IPS DF 6.9 (cell line): ENCODE measurements at regions not wholly inside any gene's neighbourhood (a gene's known extent, or its start where the extent isn't known, plus 50 kb on each side); places are given as distances from the start of the nearest gene placed in this dataset.

Experiments
- DNase-seq: peaks from one replicate; pipeline ENCODE4 v3.0.0-alpha.2; 2013; ENCODE audit warnings: low read depth, low spot score
- H3K27ac ChIP-seq: one replicate; pipeline ENCODE4 v1.5.1; 2013; ENCODE audit warnings: low read length, control low read depth
- H3K27me3 ChIP-seq: 2 replicates; pipeline ENCODE4 v1.6.1; 2013; ENCODE audit warnings: mild to moderate bottlenecking, low read length; ENCODE audit not compliant: control insufficient read depth, insufficient read depth
- H3K36me3 ChIP-seq: 2 replicates; pipeline ENCODE4 v1.6.1; 2013; ENCODE audit warnings: low read length; ENCODE audit not compliant: control insufficient read depth, insufficient read depth
- H3K4me1 ChIP-seq: 2 replicates; pipeline ENCODE4 v1.6.1; 2013; ENCODE audit warnings: low read length; ENCODE audit not compliant: control insufficient read depth, insufficient read depth
- H3K4me3 ChIP-seq: 2 replicates; pipeline ENCODE4 v1.5.1; 2013; ENCODE audit warnings: mild to moderate bottlenecking, low read length
- H3K9me3 ChIP-seq: 2 replicates; pipeline ENCODE4 v1.6.1; 2013; ENCODE audit warnings: low read length, inconsistent platforms; ENCODE audit not compliant: control insufficient read depth, insufficient read depth
- WGBS: extraction: QIAGEN DNeasy Blood & Tissue Kit; methylation state at CpG from one replicate; pipeline ENCODE4 v1.1.7; 2013; ENCODE audit warnings: mixed read lengths, missing lambda C conversion rate; ENCODE audit not compliant: insufficient read length, insufficient coverage; 5-methylcytosine and 5-hydroxymethylcytosine counted together

DNA sequence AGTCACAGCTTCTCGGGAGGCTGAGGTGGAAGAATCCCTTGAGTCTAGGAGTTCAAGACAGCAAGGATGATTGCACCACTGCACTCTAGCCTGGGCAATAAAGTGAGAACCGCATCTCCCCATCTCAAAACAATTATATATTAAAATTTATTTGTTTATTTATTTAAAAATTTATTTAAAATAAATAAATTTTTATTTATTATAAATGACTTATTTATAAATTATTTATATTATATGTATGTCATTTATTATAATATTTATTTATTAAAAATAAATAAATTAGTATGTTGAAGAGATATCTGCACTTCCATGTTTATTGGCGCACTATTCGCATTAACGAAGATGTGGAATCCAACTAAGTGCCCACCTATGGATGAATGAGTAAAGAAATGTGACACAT, 683.2 kb upstream of the BRINP3 start:
- no peaks in the 10 kb centered on the region for H3K9me3 ChIP-seq
- no peaks in the 10 kb centered on the region for H3K36me3 ChIP-seq
- DNase-seq, result no peak
- WGBS, result no CpG with 5 or more reads among the region's 5 CpGs
- H3K4me1 ChIP-seq, result no peaks in the 10 kb centered on the region
- H3K27me3 ChIP-seq, result no peaks in the 10 kb centered on the region
- no peak overlapping the region for H3K4me3 ChIP-seq
- H3K27ac ChIP-seq, result no peak overlapping the region

DNA sequence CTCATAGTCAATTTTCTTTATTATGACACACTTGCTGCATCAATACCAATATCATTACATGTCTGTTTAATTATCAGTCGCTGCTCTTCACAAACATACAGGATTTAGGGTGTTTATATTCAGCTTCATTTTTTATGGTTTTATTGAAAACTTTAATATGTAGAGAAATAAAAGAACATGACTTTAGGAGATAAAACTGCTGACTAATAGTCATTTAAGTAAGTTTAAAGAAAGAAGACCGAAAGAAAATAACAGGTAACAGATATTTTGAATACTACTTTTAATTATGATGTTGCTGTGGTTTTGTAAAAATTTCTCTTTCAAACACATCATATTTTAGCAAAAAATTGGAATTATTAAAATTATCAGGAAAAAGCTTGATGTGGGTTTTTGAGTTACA, 685.1 kb upstream of the BRINP3 start:
- Histone ChIP-seq H3K4me1 (no peaks in the 10 kb centered on the region), H3K4me3 (no peak overlapping the region), H3K9me3 (no peaks in the 10 kb centered on the region), H3K27me3 (no peaks in the 10 kb centered on the region), H3K36me3 (no peaks in the 10 kb centered on the region), H3K27ac (no peak overlapping the region)
- no CpG with 5 or more reads among the region's 2 CpGs for WGBS
- no peak for DNase-seq

DNA sequence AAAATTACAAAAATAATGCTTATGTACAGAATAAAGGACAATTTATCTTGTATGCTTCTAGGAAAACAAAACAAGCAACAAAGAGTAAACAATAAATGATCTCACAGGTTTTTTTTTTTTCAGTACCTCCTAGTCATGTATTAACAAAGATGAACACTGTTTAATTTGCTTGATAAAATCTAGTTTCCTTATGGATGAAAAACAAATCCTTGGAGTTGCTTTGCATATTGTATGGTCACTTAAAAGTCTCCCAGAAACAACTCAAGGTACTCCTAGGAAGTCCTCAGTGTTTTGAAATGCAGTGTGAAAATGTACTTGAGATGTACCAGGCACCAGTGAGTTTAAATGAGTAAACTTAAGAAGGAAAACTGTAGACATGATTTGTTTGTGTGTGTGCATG, 686.0 kb upstream of the BRINP3 start:
- Histone ChIP-seq H3K4me3 (no peak overlapping the region), H3K9me3 (no peaks in the 10 kb centered on the region), H3K36me3 (no peaks in the 10 kb centered on the region), H3K27ac (no peak overlapping the region), H3K27me3 (no peaks in the 10 kb centered on the region), H3K4me1 (no peaks in the 10 kb centered on the region)
- DNase-seq, result no peak

DNA sequence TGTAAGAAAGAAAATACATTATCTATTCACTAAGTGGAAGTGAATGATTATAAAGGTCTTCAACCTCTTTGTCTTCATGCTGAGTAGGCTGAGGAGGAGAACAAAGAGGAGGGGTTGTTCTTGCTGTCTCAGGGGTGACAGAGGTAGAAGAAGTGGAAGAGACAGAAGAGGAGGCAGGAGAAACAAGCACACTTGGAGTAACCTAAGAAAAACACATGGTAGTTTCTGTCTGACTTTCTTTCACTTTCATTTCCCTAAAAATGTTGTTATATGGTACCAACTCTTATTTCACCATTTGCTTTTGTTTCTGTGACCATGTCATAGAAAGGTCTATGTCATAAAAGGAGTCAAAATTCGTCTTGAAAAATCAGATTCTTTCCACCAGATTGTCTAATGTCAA, 696.6 kb upstream of the BRINP3 start:
- WGBS, result no CpG with 5 or more reads among the region's 1 CpG
- H3K27ac ChIP-seq, result no peak overlapping the region
- no peak overlapping the region for H3K4me3 ChIP-seq
- H3K4me1 ChIP-seq, result no peaks in the 10 kb centered on the region
- no peaks in the 10 kb centered on the region for H3K36me3 ChIP-seq
- H3K27me3 ChIP-seq, result no peaks in the 10 kb centered on the region
- H3K9me3 ChIP-seq, result no peaks in the 10 kb centered on the region
- DNase-seq, result peak; percentile 0

DNA sequence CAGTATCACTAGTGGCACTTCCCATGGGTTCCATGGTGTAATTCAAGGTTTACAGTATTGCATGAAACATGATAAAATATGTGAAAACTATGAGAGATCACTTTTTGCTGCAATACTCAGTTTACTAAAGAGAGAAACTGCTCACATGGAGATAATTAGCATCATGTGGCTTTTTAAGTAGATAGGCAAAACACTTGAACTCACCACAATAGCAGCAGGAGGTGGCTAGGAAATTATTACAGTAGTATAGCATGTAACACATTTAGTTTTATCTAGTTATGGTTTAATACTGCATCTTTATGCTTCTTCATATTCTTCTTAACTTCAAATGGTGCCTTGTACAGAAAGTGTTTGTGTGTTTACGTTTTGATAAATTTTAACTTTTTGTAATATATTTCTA, 698.5 kb upstream of the BRINP3 start:
- no peak overlapping the region for H3K27ac ChIP-seq
- H3K27me3 ChIP-seq, result no peaks in the 10 kb centered on the region
- no peak overlapping the region for H3K4me3 ChIP-seq
- H3K9me3 ChIP-seq, result no peaks in the 10 kb centered on the region
- DNase-seq, result no peak
- WGBS, result no CpG with 5 or more reads among the region's 1 CpG
- no peaks in the 10 kb centered on the region for H3K4me1 ChIP-seq
- H3K36me3 ChIP-seq, result no peaks in the 10 kb centered on the region

DNA sequence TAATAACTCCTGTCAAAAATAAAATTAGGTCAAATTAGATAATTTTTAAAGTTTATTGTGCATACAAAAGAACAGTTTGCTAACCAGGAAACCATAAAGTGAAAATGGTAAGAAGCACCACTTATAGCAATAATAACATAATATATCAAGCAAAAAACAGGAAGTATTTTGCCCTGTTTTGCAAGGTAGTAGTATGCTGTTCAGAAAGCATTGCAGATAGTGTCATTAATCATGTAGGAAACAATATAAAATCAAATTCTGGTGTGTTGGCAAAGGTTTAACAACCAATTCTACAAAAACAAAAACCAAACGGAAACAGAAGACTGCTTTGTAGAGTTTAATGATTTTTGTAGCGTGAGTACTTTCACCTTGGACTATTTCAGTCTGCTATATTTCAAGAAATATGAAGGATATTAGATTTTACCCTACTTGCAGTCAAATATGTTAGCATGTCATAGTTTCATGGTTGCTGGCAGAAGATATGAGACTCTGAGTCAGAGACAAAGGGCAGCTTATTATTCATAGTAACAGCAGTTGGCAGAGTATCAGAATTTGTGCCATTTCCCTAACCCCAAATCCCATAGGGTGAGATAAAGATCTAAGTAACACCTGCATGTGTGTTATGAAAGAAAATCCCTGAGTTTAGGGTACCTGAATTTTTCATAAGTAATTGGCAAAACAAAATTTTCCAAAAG, 729.0 kb upstream of the BRINP3 start:
- Histone ChIP-seq H3K4me1 (no peaks in the 10 kb centered on the region), H3K9me3 (no peaks in the 10 kb centered on the region), H3K27me3 (no peaks in the 10 kb centered on the region), H3K27ac (no peak overlapping the region), H3K4me3 (no peak overlapping the region), H3K36me3 (no peaks in the 10 kb centered on the region)
- no peak for DNase-seq
- no CpG with 5 or more reads among the region's 2 CpGs for WGBS

DNA sequence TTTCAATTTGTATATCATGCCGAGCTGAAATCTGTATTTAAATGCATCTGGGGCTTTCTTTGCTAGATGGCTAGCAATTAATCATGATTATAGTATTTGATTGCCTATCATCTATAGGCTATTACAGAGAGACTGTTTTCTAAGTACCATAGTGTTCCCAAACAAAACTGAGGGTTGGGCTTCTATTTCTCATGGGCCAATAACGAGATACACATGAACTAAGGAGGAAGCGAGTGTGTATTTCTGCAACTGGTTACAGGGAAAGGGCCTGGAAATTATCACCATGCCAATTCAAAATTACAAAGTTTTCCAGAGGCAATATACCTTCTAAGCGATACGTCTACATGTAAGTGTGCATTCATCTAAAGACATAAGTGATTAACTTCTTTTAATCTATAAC, 744.5 kb upstream of the BRINP3 start:
- H3K36me3 ChIP-seq, result no peaks in the 10 kb centered on the region
- H3K27me3 ChIP-seq, result no peaks in the 10 kb centered on the region
- no peak for DNase-seq
- no peaks in the 10 kb centered on the region for H3K4me1 ChIP-seq
- H3K4me3 ChIP-seq, result no peak overlapping the region
- no CpG with 5 or more reads among the region's 5 CpGs for WGBS
- H3K9me3 ChIP-seq, result peaks cover 2% of the 10 kb centered on the region; the same call in 1 of the 2 replicates
- no peak overlapping the region for H3K27ac ChIP-seq

DNA sequence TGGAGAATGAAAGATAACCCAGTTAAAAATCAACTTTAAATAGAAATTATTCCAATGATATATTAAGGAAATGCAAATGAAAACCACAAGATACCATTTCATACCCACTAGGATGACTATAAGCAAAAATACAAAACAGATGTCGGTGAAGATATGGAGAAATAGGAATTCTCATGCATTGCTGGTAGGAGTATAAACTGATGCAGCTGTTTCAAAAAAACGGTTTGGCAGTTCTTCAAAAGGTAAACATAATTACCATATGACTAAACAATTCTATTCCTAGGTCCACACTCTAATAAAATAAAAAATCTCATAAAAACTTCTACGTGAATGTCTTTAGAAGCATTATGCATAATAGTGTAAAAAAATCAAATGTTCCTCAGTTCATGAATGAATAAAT, 763.3 kb upstream of the BRINP3 start:
- Histone ChIP-seq H3K36me3 (no peaks in the 10 kb centered on the region), H3K4me1 (no peaks in the 10 kb centered on the region), H3K27ac (no peak overlapping the region), H3K27me3 (no peaks in the 10 kb centered on the region), H3K9me3 (no peaks in the 10 kb centered on the region), H3K4me3 (no peak overlapping the region)
- DNase-seq, result no peak
- 100% methylated on average over 1 of the region's 3 CpGs for WGBS

DNA sequence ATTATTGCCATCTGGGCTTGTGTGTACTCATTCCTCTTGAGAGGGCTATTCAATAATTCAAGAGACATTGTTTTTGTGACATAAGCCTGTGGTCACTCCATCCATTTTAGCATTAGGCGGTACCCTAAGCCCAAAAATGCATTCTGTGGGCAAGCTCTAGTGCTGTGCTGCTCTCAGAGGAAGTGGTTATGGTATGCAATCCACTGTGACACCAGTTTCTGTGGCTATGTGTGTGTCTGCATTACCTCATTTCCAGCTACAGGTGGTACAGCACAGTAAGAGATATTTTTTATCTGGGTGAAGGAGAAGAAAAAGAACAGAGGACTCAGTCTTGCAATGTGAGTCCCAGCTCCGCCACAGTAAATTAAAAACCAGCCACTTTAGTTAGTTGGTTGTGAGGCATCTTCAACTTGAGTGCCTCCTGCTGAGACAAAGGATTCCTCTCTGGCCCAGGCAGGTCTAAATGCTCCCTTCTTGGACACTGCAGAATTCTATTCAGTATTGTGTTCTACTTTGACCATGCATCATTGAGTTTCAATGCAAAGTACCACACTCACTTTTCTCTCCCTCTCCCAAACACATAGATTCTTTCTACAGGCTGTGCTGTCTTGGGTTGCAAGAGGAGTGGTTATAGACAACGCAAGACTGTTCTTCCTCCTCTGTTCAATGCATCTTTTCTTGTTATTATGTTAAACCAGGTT, 777.8 kb upstream of the BRINP3 start:
- Histone ChIP-seq H3K27me3 (no peaks in the 10 kb centered on the region), H3K27ac (no peak overlapping the region), H3K9me3 (no peaks in the 10 kb centered on the region), H3K36me3 (no peaks in the 10 kb centered on the region), H3K4me3 (no peak overlapping the region), H3K4me1 (no peaks in the 10 kb centered on the region)
- whole genome bisulfite sequencing, result no CpG with 5 or more reads among the region's 3 CpGs
- no peak for DNase-seq

DNA sequence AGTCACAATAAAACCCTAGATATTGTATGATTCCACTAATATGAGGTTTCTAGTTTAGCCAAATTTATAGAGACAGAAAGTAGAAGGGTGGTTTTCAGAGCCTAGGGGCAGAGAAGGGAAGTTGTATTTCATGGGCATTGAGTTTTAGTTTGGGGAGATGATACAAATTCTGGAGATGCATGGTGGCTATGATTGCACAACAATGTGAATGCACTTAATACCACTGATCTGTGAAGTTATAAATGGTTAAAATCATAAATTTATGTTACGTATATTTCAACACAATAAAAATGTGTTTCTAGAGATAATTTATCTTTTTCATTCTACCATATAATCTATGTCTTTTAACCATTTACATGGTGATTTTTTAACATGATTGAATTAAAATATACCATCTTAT, 779.3 kb upstream of the BRINP3 start:
- no peaks in the 10 kb centered on the region for H3K9me3 ChIP-seq
- no peak overlapping the region for H3K27ac ChIP-seq
- no peaks in the 10 kb centered on the region for H3K36me3 ChIP-seq
- H3K4me1 ChIP-seq, result no peaks in the 10 kb centered on the region
- H3K4me3 ChIP-seq, result no peak overlapping the region
- H3K27me3 ChIP-seq, result no peaks in the 10 kb centered on the region
- no peak for DNase-seq
- WGBS, result no CpG with 5 or more reads among the region's 1 CpG

DNA sequence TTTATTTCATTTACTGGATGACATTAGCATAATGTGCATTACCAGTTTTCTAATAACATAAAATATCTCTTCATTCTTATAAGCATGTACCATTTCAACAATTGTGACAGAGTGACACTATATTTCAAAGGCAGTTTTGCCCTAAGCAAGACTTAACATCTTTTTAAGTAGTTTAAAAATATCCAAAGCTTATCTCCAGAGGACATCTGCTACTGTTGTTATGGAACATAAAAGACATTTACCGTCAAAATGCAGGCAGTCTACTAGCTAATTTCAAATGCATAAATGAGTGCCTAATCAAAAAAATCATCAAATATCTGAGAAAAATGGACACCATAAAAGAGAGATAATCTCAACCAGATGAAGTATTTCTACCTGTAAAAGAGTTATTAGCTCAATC, 782.4 kb upstream of the BRINP3 start:
- H3K4me1 ChIP-seq, result no peaks in the 10 kb centered on the region
- H3K27me3 ChIP-seq, result no peaks in the 10 kb centered on the region
- no peaks in the 10 kb centered on the region for H3K9me3 ChIP-seq
- no peaks in the 10 kb centered on the region for H3K36me3 ChIP-seq
- no CpG with 5 or more reads among the region's 1 CpG for WGBS
- DNase-seq, result no peak
- no peak overlapping the region for H3K27ac ChIP-seq
- no peak overlapping the region for H3K4me3 ChIP-seq
